Natural killer cell (primary cell): ENCODE measurements at regions not wholly inside any gene's neighbourhood (a gene's known extent, or its start where the extent isn't known, plus 50 kb on each side); places are given as distances from the start of the nearest gene placed in this dataset.

Experiments
- ATAC-seq, 3 donors: fragments of 150-1000 bp in 2 of 3; fragments of 200-7000 bp in 1 of 3; cut with Tn5 transposase; 1 replicate in 1 of 3; 2 replicates in 2 of 3; pipeline ENCODE4 v1.10.0; 2021; ENCODE audit warnings: mild to moderate bottlenecking in 2 of 3, moderate library complexity in 2 of 3
- DNase-seq, 2 donors: peaks; one replicate each; pipeline versions ENCODE4 v3.0.0 to v3.0.0-alpha.2; 2013 to 2021; ENCODE audit warnings: mixed read lengths in 1 of 2
- H3K27ac ChIP-seq: one replicate; pipeline ENCODE4 v1.5.1; 2013; ENCODE audit warnings: mild to moderate bottlenecking, low read length
- H3K27me3 ChIP-seq: one replicate; pipeline ENCODE4 v1.6.1; 2013; ENCODE audit warnings: low read length; ENCODE audit not compliant: control insufficient read depth, insufficient read depth
- H3K36me3 ChIP-seq: one replicate; pipeline ENCODE4 v1.6.1; 2013; ENCODE audit warnings: low read length; ENCODE audit not compliant: control insufficient read depth, insufficient read depth
- H3K4me1 ChIP-seq: one replicate; pipeline ENCODE4 v1.6.1; 2013; ENCODE audit warnings: low read length; ENCODE audit not compliant: control insufficient read depth, insufficient read depth
- H3K4me3 ChIP-seq: one replicate; pipeline ENCODE4 v1.5.1; 2013; ENCODE audit warnings: low read length
- H3K9me3 ChIP-seq: one replicate; pipeline ENCODE4 v1.6.1; 2013; ENCODE audit warnings: low read length; ENCODE audit not compliant: control insufficient read depth, insufficient read depth
- H3K27ac Mint-ChIP-seq, 2 donors: one replicate each; pipeline ENCODE4 v1.8.0; 2022; ENCODE audit warnings: mild to moderate bottlenecking in 2 of 2, mixed read lengths in 2 of 2, moderate library complexity in 1 of 2
- H3K27me3 Mint-ChIP-seq, 2 donors: one replicate each; pipeline ENCODE4 v1.8.0; 2022; ENCODE audit warnings: low read depth in 2 of 2, mixed read lengths in 2 of 2
- H3K36me3 Mint-ChIP-seq: one replicate; pipeline ENCODE4 v1.8.0; 2022; ENCODE audit warnings: mixed read lengths
- H3K4me1 Mint-ChIP-seq, 2 donors: one replicate each; pipeline ENCODE4 v1.8.0; 2022; ENCODE audit warnings: mixed read lengths in 2 of 2
- H3K4me3 Mint-ChIP-seq: one replicate; pipeline ENCODE4 v1.8.0; 2022; ENCODE audit warnings: mild to moderate bottlenecking, moderate library complexity, mixed read lengths
- H3K9me3 Mint-ChIP-seq, 2 donors: one replicate each; pipeline ENCODE4 v1.8.0; 2022; ENCODE audit warnings: mixed read lengths in 2 of 2
- CTCF ChIP-seq: fragments of 200-600 bp; IDR thresholded peaks from one replicate; pipeline ENCODE4 v1.8.0; 2022; ENCODE audit warnings: antibody characterized with exemption
- WGBS: methylation state at CpG from one replicate; pipeline ENCODE4 v1.1.7; 2013; ENCODE audit warnings: missing lambda C conversion rate; ENCODE audit not compliant: insufficient coverage; 5-methylcytosine and 5-hydroxymethylcytosine counted together
- intact Hi-C: fragments of 100-400 bp; cut with micrococcal nuclease; formaldehyde crosslinking; loops from one replicate; pipeline ENCODE4 v1.14.2; 2022

- H3K27ac Mint-ChIP-seq: no peak overlapping the region
- Histone ChIP-seq H3K27me3 (no peaks in the 10 kb centered on the region), H3K4me3 (no peak overlapping the region), H3K9me3 (peaks cover 8% of the 10 kb centered on the region), H3K4me1 (no peaks in the 10 kb centered on the region), H3K27ac (no peak overlapping the region), H3K36me3 (no peaks in the 10 kb centered on the region)
- H3K36me3 Mint-ChIP-seq: no peaks in the 10 kb centered on the region
- TF ChIP-seq CTCF: no peak
- intact Hi-C loops: no loop called here
- ATAC-seq (no peak), DNase-seq (no peak)
- peaks cover 18 to 35% of the 10 kb centered on the region in 2 donors for H3K9me3 Mint-ChIP-seq
- no peak overlapping the region for H3K4me3 Mint-ChIP-seq
- WGBS: no CpG with 5 or more reads among the region's 3 CpGs
- no peaks in the 10 kb centered on the region for H3K27me3 Mint-ChIP-seq
- no peaks in the 10 kb centered on the region for H3K4me1 Mint-ChIP-seq
These were observed 1052.2 kb upstream of the SPRY2 start for GRCh38 chr13:81393110-81393509.

GRCh38 chr13:81388400-81388799 lies 1047.5 kb upstream of the SPRY2 start:
- Histone ChIP-seq H3K4me3 (no peak overlapping the region), H3K36me3 (no peaks in the 10 kb centered on the region), H3K9me3 (peaks cover 2% of the 10 kb centered on the region), H3K27me3 (no peaks in the 10 kb centered on the region), H3K4me1 (no peaks in the 10 kb centered on the region), H3K27ac (no peak overlapping the region)
- ATAC-seq (no peak), DNase-seq (no peak)
- H3K27me3 Mint-ChIP-seq: no peaks in the 10 kb centered on the region
- WGBS: no CpG with 5 or more reads among the region's 1 CpG
- no peak overlapping the region for H3K4me3 Mint-ChIP-seq
- no peaks in the 10 kb centered on the region for H3K36me3 Mint-ChIP-seq
- no peak overlapping the region for H3K27ac Mint-ChIP-seq
- no peak for TF ChIP-seq CTCF
- intact Hi-C loops: no loop called here
- H3K4me1 Mint-ChIP-seq: no peaks in the 10 kb centered on the region
- peaks cover 18 to 37% of the 10 kb centered on the region in 2 donors for H3K9me3 Mint-ChIP-seq

GRCh38 chr13:81383444-81383843 lies 1042.5 kb upstream of the SPRY2 start:
- H3K4me3 ChIP-seq: no peak overlapping the region
- no peaks in the 10 kb centered on the region for H3K27me3 ChIP-seq
- peaks cover 2% of the 10 kb centered on the region for H3K9me3 ChIP-seq
- H3K36me3 ChIP-seq: no peaks in the 10 kb centered on the region
- intact Hi-C loops: no loop called here
- no peaks in the 10 kb centered on the region for H3K4me1 ChIP-seq
- no peaks in the 10 kb centered on the region for H3K4me1 Mint-ChIP-seq
- H3K9me3 Mint-ChIP-seq: peaks cover 12 to 26% of the 10 kb centered on the region in 2 donors
- no peak overlapping the region for H3K27ac Mint-ChIP-seq
- H3K36me3 Mint-ChIP-seq: no peaks in the 10 kb centered on the region
- 91% methylated on average over 4 of the region's 5 CpGs for WGBS
- DNase-seq (no peak), ATAC-seq (no peak)
- no peak overlapping the region for H3K4me3 Mint-ChIP-seq
- no peak for TF ChIP-seq CTCF
- H3K27ac ChIP-seq: no peak overlapping the region
- H3K27me3 Mint-ChIP-seq: no peaks in the 10 kb centered on the region

GRCh38 chr13:81382246-81382645 lies 1041.3 kb upstream of the SPRY2 start:
- Histone ChIP-seq H3K27me3 (no peaks in the 10 kb centered on the region), H3K27ac (no peak overlapping the region), H3K9me3 (peaks cover 2% of the 10 kb centered on the region), H3K36me3 (no peaks in the 10 kb centered on the region), H3K4me3 (no peak overlapping the region), H3K4me1 (no peaks in the 10 kb centered on the region)
- intact Hi-C loops: no loop called here
- 100% methylated on average over 1 of the region's 1 CpG for WGBS
- H3K27me3 Mint-ChIP-seq: no peaks in the 10 kb centered on the region
- no peak overlapping the region for H3K4me3 Mint-ChIP-seq
- peaks cover 13 to 27% of the 10 kb centered on the region in 2 donors for H3K9me3 Mint-ChIP-seq
- ATAC-seq (no peak), DNase-seq (no peak)
- no peaks in the 10 kb centered on the region for H3K4me1 Mint-ChIP-seq
- TF ChIP-seq CTCF: no peak
- no peak overlapping the region for H3K27ac Mint-ChIP-seq
- no peaks in the 10 kb centered on the region for H3K36me3 Mint-ChIP-seq
